Glutamatergic neuron (in vitro differentiated cells): ENCODE measurements at regions not wholly inside any gene's neighbourhood (a gene's known extent, or its start where the extent isn't known, plus 50 kb on each side); places are given as distances from the start of the nearest gene placed in this dataset.

Experiments used
- DNase-seq: peaks from one replicate; pipeline ENCODE4 v3.0.0; 2022
- H3K27ac Mint-ChIP-seq: one replicate; pipeline ENCODE4 v1.8.0; 2020; ENCODE audit warnings: mild to moderate bottlenecking, mixed read lengths, inconsistent platforms; ENCODE audit not compliant: unreplicated experiment
- H3K27me3 Mint-ChIP-seq: one replicate; pipeline ENCODE4 v1.8.0; 2020; ENCODE audit warnings: mild to moderate bottlenecking, moderate library complexity, mixed read lengths, inconsistent platforms; ENCODE audit not compliant: unreplicated experiment
- H3K36me3 Mint-ChIP-seq: one replicate; pipeline ENCODE4 v1.8.0; 2020; ENCODE audit warnings: mild to moderate bottlenecking, mixed read lengths, inconsistent platforms; ENCODE audit not compliant: unreplicated experiment
- H3K4me1 Mint-ChIP-seq: one replicate; pipeline ENCODE4 v1.8.0; 2020; ENCODE audit warnings: mild to moderate bottlenecking, low read depth, mixed read lengths, inconsistent platforms; ENCODE audit not compliant: unreplicated experiment
- H3K4me3 Mint-ChIP-seq: one replicate; pipeline ENCODE4 v1.8.0; 2020; ENCODE audit warnings: mild to moderate bottlenecking, mixed read lengths, inconsistent platforms; ENCODE audit not compliant: unreplicated experiment
- H3K9me3 Mint-ChIP-seq: one replicate; pipeline ENCODE4 v1.8.0; 2020; ENCODE audit warnings: mild to moderate bottlenecking, moderate library complexity, mixed read lengths, inconsistent platforms; ENCODE audit not compliant: unreplicated experiment
- TF ChIP-seq, protein P1 (sequence below): fragments of 200-600 bp; sonication (generic); IDR thresholded peaks from one replicate; pipeline ENCODE4 v1.5.0; 2021; ENCODE audit not compliant: partially characterized antibody, unreplicated experiment

DNA sequence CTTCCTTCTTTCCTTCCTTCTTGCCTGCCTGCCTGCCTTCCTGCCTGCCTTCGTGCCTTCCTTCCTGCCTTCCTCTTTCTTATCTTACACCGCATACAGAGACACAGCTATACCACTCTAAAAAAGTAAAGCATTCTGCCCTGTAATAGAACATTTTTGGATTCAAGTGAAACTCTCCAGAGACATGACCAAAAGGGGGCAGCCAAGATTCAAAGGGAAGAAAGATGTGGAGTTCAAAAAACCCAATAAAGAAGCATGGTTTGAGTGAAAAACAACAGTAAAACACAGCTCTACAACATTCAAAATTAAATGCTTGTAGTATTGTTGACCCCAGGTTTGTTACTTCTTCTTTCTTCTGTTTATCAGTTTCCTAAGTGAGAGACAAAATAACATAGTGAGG, 914.9 kb upstream of the PCDH7 start:
- no peaks in the 10 kb centered on the region for H3K36me3 Mint-ChIP-seq
- H3K27me3 Mint-ChIP-seq, result no peaks in the 10 kb centered on the region
- H3K27ac Mint-ChIP-seq, result no peak overlapping the region
- DNase-seq, result no peak
- no peaks in the 10 kb centered on the region for H3K4me1 Mint-ChIP-seq
- no peaks in the 10 kb centered on the region for H3K9me3 Mint-ChIP-seq
- H3K4me3 Mint-ChIP-seq, result no peak overlapping the region
- TF ChIP-seq, protein P1, sequence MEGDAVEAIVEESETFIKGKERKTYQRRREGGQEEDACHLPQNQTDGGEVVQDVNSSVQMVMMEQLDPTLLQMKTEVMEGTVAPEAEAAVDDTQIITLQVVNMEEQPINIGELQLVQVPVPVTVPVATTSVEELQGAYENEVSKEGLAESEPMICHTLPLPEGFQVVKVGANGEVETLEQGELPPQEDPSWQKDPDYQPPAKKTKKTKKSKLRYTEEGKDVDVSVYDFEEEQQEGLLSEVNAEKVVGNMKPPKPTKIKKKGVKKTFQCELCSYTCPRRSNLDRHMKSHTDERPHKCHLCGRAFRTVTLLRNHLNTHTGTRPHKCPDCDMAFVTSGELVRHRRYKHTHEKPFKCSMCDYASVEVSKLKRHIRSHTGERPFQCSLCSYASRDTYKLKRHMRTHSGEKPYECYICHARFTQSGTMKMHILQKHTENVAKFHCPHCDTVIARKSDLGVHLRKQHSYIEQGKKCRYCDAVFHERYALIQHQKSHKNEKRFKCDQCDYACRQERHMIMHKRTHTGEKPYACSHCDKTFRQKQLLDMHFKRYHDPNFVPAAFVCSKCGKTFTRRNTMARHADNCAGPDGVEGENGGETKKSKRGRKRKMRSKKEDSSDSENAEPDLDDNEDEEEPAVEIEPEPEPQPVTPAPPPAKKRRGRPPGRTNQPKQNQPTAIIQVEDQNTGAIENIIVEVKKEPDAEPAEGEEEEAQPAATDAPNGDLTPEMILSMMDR, result peak; percentile 10

DNA sequence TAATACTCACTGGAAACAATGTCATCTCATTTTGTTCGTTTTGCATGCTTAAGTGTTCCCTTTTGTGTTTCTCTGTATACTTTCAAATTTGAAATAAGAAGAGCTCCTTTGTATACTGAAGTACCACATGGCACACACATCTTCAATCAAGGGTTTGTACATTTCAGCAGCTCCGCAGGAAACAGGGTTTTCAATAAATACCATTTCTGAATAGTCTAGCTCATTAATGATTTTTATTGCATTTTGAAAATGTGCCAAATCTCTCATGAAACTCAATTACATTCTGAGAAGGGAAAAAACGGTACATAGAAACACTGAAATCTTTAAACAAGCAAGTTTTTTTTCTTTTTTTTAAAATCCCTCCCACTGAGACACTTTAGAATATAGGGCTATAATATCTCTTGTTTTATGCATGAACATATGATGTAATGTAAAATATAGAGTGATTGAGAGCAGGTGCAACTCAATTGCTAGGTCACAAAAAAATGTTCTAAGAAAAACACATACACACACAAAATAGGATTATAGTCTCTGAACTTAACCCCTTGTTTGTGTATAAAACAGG, 914.2 kb upstream of the PCDH7 start:
- DNase-seq, result no peak
- Mint-ChIP-seq H3K4me1 (no peaks in the 10 kb centered on the region), H3K36me3 (no peaks in the 10 kb centered on the region), H3K27me3 (no peaks in the 10 kb centered on the region), H3K27ac (no peak overlapping the region), H3K4me3 (no peak overlapping the region), H3K9me3 (no peaks in the 10 kb centered on the region)
- TF ChIP-seq, protein P1, result no peak

DNA sequence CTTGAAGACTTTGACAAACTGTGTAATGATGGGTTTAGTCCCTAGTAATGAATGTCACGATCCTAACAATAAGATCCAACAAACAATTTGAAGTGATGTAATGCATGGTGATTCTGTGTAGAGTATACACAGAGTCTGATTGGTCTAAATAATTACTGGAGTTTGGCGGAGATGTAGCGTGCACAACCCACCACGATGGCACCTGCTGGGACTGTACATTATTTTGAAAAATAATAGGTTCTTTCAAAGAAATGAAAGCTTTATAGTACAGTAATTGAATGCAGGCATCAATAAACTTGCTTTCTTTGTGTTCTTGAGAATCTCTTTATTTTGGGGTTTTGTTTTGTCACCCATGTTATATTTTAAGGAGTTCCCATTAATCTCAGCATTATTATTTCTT, 902.2 kb upstream of the PCDH7 start:
- TF ChIP-seq, protein P1, result no peak
- H3K27ac Mint-ChIP-seq, result no peak overlapping the region
- no peaks in the 10 kb centered on the region for H3K27me3 Mint-ChIP-seq
- no peaks in the 10 kb centered on the region for H3K4me1 Mint-ChIP-seq
- no peaks in the 10 kb centered on the region for H3K36me3 Mint-ChIP-seq
- no peaks in the 10 kb centered on the region for H3K9me3 Mint-ChIP-seq
- H3K4me3 Mint-ChIP-seq, result no peak overlapping the region
- DNase-seq, result no peak

DNA sequence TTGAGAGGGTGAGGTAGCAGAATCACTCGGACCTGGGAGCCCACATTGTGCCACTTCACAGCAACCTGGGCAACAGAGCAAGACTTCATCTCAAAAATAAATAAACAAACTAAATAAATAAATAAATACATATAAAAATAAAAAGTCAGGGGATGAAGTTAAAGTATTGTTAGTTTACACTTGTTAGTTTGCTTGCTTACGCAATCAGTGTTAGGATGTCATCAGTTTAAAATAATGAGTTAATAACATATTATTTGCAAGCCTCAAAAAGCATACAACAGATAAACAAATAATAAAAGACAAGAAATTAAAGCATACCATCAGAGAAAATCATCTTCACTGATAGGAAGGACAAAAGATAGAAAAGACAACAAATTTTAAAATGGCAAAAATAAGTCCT, 891.1 kb upstream of the PCDH7 start:
- TF ChIP-seq, protein P1, result no peak
- Mint-ChIP-seq H3K27me3 (peaks cover 2% of the 10 kb centered on the region), H3K4me1 (no peaks in the 10 kb centered on the region), H3K4me3 (no peak overlapping the region), H3K27ac (no peak overlapping the region), H3K9me3 (no peaks in the 10 kb centered on the region), H3K36me3 (no peaks in the 10 kb centered on the region)
- no peak for DNase-seq

DNA sequence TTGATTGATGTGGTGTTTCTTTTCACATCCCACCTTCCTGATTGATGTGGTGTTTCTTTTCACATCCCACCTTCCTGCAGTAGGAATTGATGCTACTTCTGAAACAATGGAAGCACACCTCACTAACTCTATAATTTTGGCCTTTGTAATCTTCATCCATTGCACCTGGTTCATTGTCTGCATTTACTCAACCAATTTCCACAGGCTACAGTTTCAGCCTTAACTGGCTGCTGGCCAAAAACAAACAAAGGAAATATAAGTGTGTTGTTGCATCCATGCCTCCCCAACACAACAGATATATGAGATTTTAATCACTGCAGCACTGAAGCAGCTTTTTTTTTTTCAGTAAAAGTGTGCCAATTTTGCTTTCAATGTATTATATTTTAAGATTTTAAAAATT, 867.6 kb upstream of the PCDH7 start:
- Mint-ChIP-seq H3K4me3 (no peak overlapping the region), H3K4me1 (no peaks in the 10 kb centered on the region), H3K36me3 (no peaks in the 10 kb centered on the region), H3K27ac (no peak overlapping the region), H3K9me3 (no peaks in the 10 kb centered on the region), H3K27me3 (no peaks in the 10 kb centered on the region)
- no peak for DNase-seq
- TF ChIP-seq, protein P1, result no peak
